Effector memory CD4-positive, alpha-beta T cell (primary cell): ENCODE measurements at regions not wholly inside any gene's neighbourhood (a gene's known extent, or its start where the extent isn't known, plus 50 kb on each side); places are given as distances from the start of the nearest gene placed in this dataset.

Experiments used
- DNase-seq, 3 donors: peaks; one replicate each; pipeline ENCODE4 v3.0.0-alpha.2; 2020
- H3K27ac ChIP-seq: 2 replicates; pipeline ENCODE4 v1.7.0; 2013; ENCODE audit warnings: mild to moderate bottlenecking, low read length, moderate library complexity; ENCODE audit not compliant: insufficient read depth, poor library complexity, severe bottlenecking
- H3K27me3 ChIP-seq: replicated peaks from 2 replicates; pipeline ENCODE4 v1.7.0; 2013; ENCODE audit warnings: mild to moderate bottlenecking, low read length; ENCODE audit not compliant: insufficient read depth, control insufficient read depth, poor library complexity, severe bottlenecking
- H3K36me3 ChIP-seq: 2 replicates; pipeline ENCODE4 v1.7.0; 2013; ENCODE audit warnings: mild to moderate bottlenecking, low read length, moderate library complexity; ENCODE audit not compliant: control insufficient read depth, insufficient read depth
- H3K4me1 ChIP-seq: 2 replicates; pipeline ENCODE4 v1.7.0; 2013; ENCODE audit warnings: low read length, mild to moderate bottlenecking; ENCODE audit not compliant: control insufficient read depth, insufficient read depth, poor library complexity, severe bottlenecking
- H3K4me3 ChIP-seq: 2 replicates; pipeline ENCODE4 v1.7.0; 2013; ENCODE audit warnings: low read length, low read depth, mild to moderate bottlenecking; ENCODE audit not compliant: insufficient read depth, poor library complexity, severe bottlenecking
- H3K9me3 ChIP-seq: 2 replicates; pipeline ENCODE4 v1.7.0; 2013; ENCODE audit warnings: mild to moderate bottlenecking, low read length, moderate library complexity; ENCODE audit not compliant: control insufficient read depth

- Histone ChIP-seq H3K27me3 (no peaks in the 10 kb centered on the region), H3K9me3 (no peaks in the 10 kb centered on the region), H3K4me1 (no peaks in the 10 kb centered on the region), H3K4me3 (no peak overlapping the region), H3K27ac (peak overlapping the region; percentile 21), H3K36me3 (no peaks in the 10 kb centered on the region)
- no peak for DNase-seq
Observed at GRCh38 chr7:142620402-142620801, 128.9 kb upstream of the PRSS1 start.

- no peak for DNase-seq
- H3K27me3 ChIP-seq: no peaks in the 10 kb centered on the region
- no peak overlapping the region for H3K4me3 ChIP-seq
Observed at GRCh38 chr7:142618655-142619351, 130.5 kb upstream of the PRSS1 start.

GRCh38 chr7:142616842-142617241 is 132.4 kb upstream of the PRSS1 start:
- no peaks in the 10 kb centered on the region for H3K36me3 ChIP-seq
- H3K27me3 ChIP-seq: no peaks in the 10 kb centered on the region
- H3K27ac ChIP-seq: no peak overlapping the region
- no peak for DNase-seq
- H3K9me3 ChIP-seq: no peaks in the 10 kb centered on the region
- no peaks in the 10 kb centered on the region for H3K4me1 ChIP-seq
- H3K4me3 ChIP-seq: no peak overlapping the region

More at GRCh38 chr7:142618655-142619351, 130.5 kb upstream of the PRSS1 start:
- H3K27ac ChIP-seq: peak overlapping the region; percentile 45
- no peaks in the 10 kb centered on the region for H3K36me3 ChIP-seq
- H3K9me3 ChIP-seq: no peaks in the 10 kb centered on the region
- no peaks in the 10 kb centered on the region for H3K4me1 ChIP-seq

- no peaks in the 10 kb centered on the region for H3K36me3 ChIP-seq
- no peaks in the 10 kb centered on the region for H3K27me3 ChIP-seq
- no peak overlapping the region for H3K4me3 ChIP-seq
- no peaks in the 10 kb centered on the region for H3K9me3 ChIP-seq
- H3K4me1 ChIP-seq: no peaks in the 10 kb centered on the region
- DNase-seq: no peak
- no peak overlapping the region for H3K27ac ChIP-seq
Observed at GRCh38 chr7:142616121-142616643, 133.1 kb upstream of the PRSS1 start.

- Histone ChIP-seq H3K4me3 (no peak overlapping the region), H3K4me1 (no peaks in the 10 kb centered on the region), H3K27me3 (no peaks in the 10 kb centered on the region), H3K36me3 (no peaks in the 10 kb centered on the region), H3K9me3 (no peaks in the 10 kb centered on the region), H3K27ac (peak overlapping the region; percentile 25)
- no peak for DNase-seq
Observed at GRCh38 chr7:142615508-142615907, 133.8 kb upstream of the PRSS1 start.

- Histone ChIP-seq H3K27ac (no peak overlapping the region), H3K27me3 (no peaks in the 10 kb centered on the region), H3K36me3 (no peaks in the 10 kb centered on the region), H3K4me3 (no peak overlapping the region), H3K9me3 (no peaks in the 10 kb centered on the region), H3K4me1 (no peaks in the 10 kb centered on the region)
- DNase-seq: no peak
Observed at GRCh38 chr7:142614116-142614515, 135.2 kb upstream of the PRSS1 start.

GRCh38 chr7:142612237-142612881 is 136.9 kb upstream of the PRSS1 start:
- H3K27ac ChIP-seq: no peak overlapping the region
- no peak overlapping the region for H3K4me3 ChIP-seq
- no peaks in the 10 kb centered on the region for H3K27me3 ChIP-seq
- no peaks in the 10 kb centered on the region for H3K4me1 ChIP-seq
- no peaks in the 10 kb centered on the region for H3K9me3 ChIP-seq
- no peaks in the 10 kb centered on the region for H3K36me3 ChIP-seq
- no peak for DNase-seq

- Histone ChIP-seq H3K27me3 (no peaks in the 10 kb centered on the region), H3K4me1 (no peaks in the 10 kb centered on the region), H3K36me3 (no peaks in the 10 kb centered on the region), H3K27ac (no peak overlapping the region), H3K4me3 (no peak overlapping the region), H3K9me3 (no peaks in the 10 kb centered on the region)
- DNase-seq: no peak
Observed at GRCh38 chr7:142611566-142612236, 137.6 kb upstream of the PRSS1 start.

GRCh38 chr7:142608630-142609428 is 140.4 kb upstream of the PRSS1 start:
- H3K4me3 ChIP-seq: no peak overlapping the region
- no peaks in the 10 kb centered on the region for H3K9me3 ChIP-seq
- DNase-seq: no peak
- no peaks in the 10 kb centered on the region for H3K4me1 ChIP-seq
- H3K27ac ChIP-seq: no peak overlapping the region
- H3K36me3 ChIP-seq: no peaks in the 10 kb centered on the region
- no peaks in the 10 kb centered on the region for H3K27me3 ChIP-seq
